Activated naive CD4-positive, alpha-beta T cell treated with anti-CD3 and anti-CD28 coated beads, Interleukin-2, amount 50 U/mL, for 72 hours (primary cell): ENCODE measurements at regions not wholly inside any gene's neighbourhood (a gene's known extent, or its start where the extent isn't known, plus 50 kb on each side); places are given as distances from the start of the nearest gene placed in this dataset.

ENCODE experiments used
- ATAC-seq, 2 donors: fragments of 150-1000 bp; cut with Tn5 transposase; 2 replicates each; pipeline ENCODE4 v1.10.0; 2021; ENCODE audit warnings: mild to moderate bottlenecking in 2 of 2, moderate library complexity in 2 of 2
- DNase-seq, 2 donors: peaks; one replicate each; pipeline ENCODE4 v3.0.0; 2021 to 2022; ENCODE audit warnings: low spot score in 2 of 2
- H3K27ac Mint-ChIP-seq, 2 donors: one replicate each; pipeline ENCODE4 v1.8.0; 2022; ENCODE audit warnings: mild to moderate bottlenecking in 2 of 2, mixed read lengths in 2 of 2
- H3K36me3 Mint-ChIP-seq, 2 donors: one replicate each; pipeline ENCODE4 v1.8.0; 2022; ENCODE audit warnings: mixed read lengths in 2 of 2
- H3K9me3 Mint-ChIP-seq, 2 donors: one replicate each; pipeline ENCODE4 v1.8.0; 2022; ENCODE audit warnings: mixed read lengths in 2 of 2

GRCh38 chr6:113289166-113289565, 568.0 kb upstream of the MARCKS start:
- Mint-ChIP-seq H3K27ac (no peak overlapping the region), H3K9me3 (peaks cover 4 to 13% of the 10 kb centered on the region in 2 donors), H3K36me3 (no peaks in the 10 kb centered on the region)
- DNase-seq (no peak), ATAC-seq (no peak)

GRCh38 chr6:113290684-113291083, 566.5 kb upstream of the MARCKS start:
- Mint-ChIP-seq H3K27ac (no peak overlapping the region), H3K9me3 (peaks cover 3 to 10% of the 10 kb centered on the region in 2 donors), H3K36me3 (no peaks in the 10 kb centered on the region)
- ATAC-seq (no peak), DNase-seq (no peak)

DNA sequence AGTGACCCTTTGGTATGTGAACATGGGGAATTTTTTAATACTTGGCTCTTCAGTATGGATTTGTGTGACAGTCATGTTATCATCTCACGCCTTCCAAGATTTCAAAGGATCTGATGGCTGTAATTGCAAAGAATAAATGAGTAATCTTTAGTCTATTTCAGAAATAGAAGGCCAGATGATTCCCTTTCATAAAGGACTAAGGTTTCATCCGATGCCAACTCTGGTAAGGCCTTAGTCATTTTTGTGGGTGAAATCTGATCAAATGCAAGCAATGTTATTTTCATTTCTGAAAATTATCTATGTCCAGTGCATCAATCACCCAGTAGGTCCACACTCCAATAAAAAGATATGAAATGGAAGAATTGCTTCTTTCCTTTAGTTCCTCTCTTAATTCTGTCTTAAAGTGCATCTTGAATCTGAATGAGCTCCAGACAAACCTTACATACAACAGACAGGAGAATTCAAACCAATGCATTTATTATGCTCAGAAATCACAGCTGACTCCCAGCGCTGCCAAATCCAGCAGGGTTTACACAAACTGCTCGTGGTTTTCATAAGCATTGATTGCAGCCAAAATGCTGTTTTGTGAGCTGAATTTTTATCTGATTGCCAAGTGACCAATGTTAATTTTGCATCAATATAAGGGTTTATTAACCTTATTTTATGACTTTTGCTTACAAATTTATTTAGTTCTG, 565.2 kb upstream of the MARCKS start:
- ATAC-seq (no peak), DNase-seq (no peak)
- Mint-ChIP-seq H3K9me3 (peaks cover 0 to 2% of the 10 kb centered on the region in 2 donors), H3K27ac (no peak overlapping the region), H3K36me3 (no peaks in the 10 kb centered on the region)

DNA sequence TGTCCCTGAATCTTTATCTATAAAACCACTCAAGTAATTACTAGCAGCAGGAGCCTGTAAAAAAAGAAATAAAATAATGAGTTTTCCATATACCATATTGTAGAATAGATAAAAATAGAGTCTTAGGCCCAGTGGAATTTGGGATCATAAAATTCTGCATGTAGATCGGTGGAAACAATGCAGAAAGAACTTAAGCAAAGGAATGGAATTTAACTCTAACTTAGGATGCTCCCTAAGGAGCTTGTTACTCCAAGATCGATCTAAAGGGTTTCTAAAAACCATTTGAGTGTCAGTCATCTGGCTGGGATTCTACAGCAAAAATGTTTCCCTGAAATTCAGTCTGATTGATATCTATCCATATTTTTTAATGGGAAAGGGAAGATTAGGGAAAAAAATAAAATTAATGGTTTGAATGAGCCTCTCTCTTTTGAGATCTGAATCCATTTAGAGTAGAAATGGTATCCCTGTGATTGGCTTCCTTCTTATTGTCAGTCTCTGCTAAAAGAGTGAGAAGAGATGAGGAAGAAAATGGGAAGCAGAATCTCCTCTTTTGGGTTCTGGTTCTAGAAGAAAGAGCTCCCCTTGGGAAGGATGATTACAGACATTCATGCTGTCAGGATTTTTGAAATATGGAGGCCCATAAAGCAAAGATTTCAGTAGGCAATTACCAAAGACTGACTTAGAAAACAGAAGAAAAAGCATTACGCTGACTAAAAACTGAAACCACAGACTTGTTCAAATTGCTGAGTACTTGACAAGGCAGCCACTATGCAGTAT, 564.3 kb upstream of the MARCKS start:
- DNase-seq = no peak
- H3K36me3 Mint-ChIP-seq = no peaks in the 10 kb centered on the region
- no peaks in the 10 kb centered on the region for H3K9me3 Mint-ChIP-seq
- ATAC-seq = no peak
- H3K27ac Mint-ChIP-seq = no peak overlapping the region

GRCh38 chr6:113293423-113293740, 563.8 kb upstream of the MARCKS start:
- no peak for DNase-seq
- ATAC-seq = no peak
- H3K36me3 Mint-ChIP-seq = no peaks in the 10 kb centered on the region
- no peak overlapping the region for H3K27ac Mint-ChIP-seq
- no peaks in the 10 kb centered on the region for H3K9me3 Mint-ChIP-seq

- no peak overlapping the region for H3K27ac Mint-ChIP-seq
- peaks cover 4 to 5% of the 10 kb centered on the region in 2 donors for H3K9me3 Mint-ChIP-seq
Observed at GRCh38 chr6:113299531-113299930, 557.6 kb upstream of the MARCKS start.

DNA sequence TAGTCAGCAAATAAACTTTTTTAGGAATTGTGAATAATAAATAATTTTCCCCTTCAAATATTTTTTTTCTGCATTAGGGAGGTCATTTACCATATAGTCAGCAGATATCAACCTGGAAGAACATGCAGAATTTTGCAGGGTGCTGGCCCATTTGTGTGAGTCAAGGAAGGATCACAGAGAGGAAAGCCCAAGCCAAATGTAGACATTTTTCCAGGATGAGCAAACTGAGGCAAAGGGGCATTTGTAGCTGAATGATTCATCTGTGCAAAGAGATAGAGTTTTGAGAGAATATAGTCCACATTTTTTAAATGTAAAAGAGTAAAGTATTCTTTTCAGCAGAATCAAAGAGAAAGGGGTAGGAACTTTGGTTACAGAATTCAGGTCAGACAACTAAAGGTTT, 555.5 kb upstream of the MARCKS start:
- no peak for DNase-seq
- no peak overlapping the region for H3K27ac Mint-ChIP-seq
- no peak for ATAC-seq
- peaks cover 4 to 5% of the 10 kb centered on the region in 2 donors for H3K9me3 Mint-ChIP-seq
- no peaks in the 10 kb centered on the region for H3K36me3 Mint-ChIP-seq

More at GRCh38 chr6:113299531-113299930, 557.6 kb upstream of the MARCKS start:
- H3K36me3 Mint-ChIP-seq = no peaks in the 10 kb centered on the region
- no peak for DNase-seq
- ATAC-seq = no peak

DNA sequence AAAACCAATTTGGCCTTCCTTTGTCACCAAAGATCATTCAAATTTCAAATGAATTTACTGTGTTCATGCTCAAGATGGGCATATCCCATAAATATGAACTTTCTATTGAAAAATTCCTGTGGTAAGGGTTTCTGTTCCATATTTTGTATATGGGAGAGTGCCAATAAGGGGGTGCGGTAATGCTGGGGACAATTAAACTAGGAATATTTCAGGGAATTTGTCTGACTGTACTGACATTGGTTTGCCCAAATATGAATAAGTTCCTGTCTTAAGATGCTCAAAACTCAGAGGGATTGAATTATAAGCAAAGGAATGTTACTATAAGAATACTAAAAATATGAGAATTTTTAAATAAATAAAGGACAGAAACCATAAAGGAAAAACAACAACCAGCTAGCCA, 553.0 kb upstream of the MARCKS start:
- Mint-ChIP-seq H3K9me3 (peaks cover 4 to 5% of the 10 kb centered on the region in 2 donors), H3K27ac (no peak overlapping the region), H3K36me3 (no peaks in the 10 kb centered on the region)
- ATAC-seq (no peak), DNase-seq (no peak)

- ATAC-seq = peak; percentile 44 to 76
- peaks cover 0 to 2% of the 10 kb centered on the region in 2 donors for H3K9me3 Mint-ChIP-seq
- DNase-seq = peak in 1 of 2 donors; percentile 39
- no peaks in the 10 kb centered on the region for H3K36me3 Mint-ChIP-seq
- no peak overlapping the region for H3K27ac Mint-ChIP-seq
Observed at GRCh38 chr6:113306552-113307145, 550.5 kb upstream of the MARCKS start.

DNA sequence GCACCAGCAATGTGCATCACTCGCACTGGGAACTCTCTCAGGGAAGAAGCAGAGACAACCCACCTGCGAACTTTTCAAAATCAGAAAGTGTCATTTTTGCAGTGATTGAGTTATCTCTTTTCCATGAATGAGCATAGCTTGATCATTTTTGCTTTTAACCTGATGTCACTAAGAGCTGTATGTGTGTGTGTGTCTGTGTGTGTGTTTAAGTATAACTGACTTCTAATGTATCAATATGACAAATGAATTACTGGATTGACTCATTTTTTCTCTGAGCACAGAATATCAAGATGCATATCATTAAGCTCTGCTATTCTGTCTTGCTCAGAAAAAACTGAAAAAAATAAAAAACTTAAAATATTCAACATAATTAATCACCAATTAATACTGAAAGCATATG, 548.9 kb upstream of the MARCKS start:
- DNase-seq = no peak
- Mint-ChIP-seq H3K36me3 (no peaks in the 10 kb centered on the region), H3K9me3 (no peaks in the 10 kb centered on the region), H3K27ac (no peak overlapping the region)
- no peak for ATAC-seq

DNA sequence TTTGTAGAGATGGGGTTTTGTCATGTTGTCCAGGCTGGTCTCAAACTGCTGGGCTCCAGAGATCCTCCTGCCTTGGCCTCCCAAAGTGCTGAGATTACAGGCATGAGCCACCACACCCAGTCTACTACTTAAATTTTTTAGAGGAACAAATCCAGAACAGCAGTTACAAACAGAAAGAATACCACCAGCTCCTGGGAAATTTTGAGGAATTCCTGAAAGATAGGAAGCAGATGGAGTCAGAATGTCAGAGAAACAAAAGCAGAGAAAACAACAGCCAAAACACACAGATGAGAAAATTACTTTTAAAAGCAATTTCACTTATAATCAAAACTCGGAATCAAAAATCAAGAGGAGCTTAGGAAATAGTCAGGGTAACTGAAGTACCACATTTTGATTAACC, 543.3 kb upstream of the MARCKS start:
- no peaks in the 10 kb centered on the region for H3K9me3 Mint-ChIP-seq
- no peak for DNase-seq
- peak overlapping the region in 1 of 2 donors; percentile 57 for H3K27ac Mint-ChIP-seq
- no peaks in the 10 kb centered on the region for H3K36me3 Mint-ChIP-seq
- ATAC-seq = no peak

- DNase-seq (no peak), ATAC-seq (no peak)
- no peak overlapping the region for H3K27ac Mint-ChIP-seq
- H3K36me3 Mint-ChIP-seq = no peaks in the 10 kb centered on the region
- H3K9me3 Mint-ChIP-seq = no peaks in the 10 kb centered on the region
Observed at GRCh38 chr6:113315165-113315564, 542.0 kb upstream of the MARCKS start.

- H3K36me3 Mint-ChIP-seq = peaks cover 0 to 6% of the 10 kb centered on the region in 2 donors
- DNase-seq = no peak
- H3K9me3 Mint-ChIP-seq = peaks cover 0 to 4% of the 10 kb centered on the region in 2 donors
- no peak for ATAC-seq
- no peak overlapping the region for H3K27ac Mint-ChIP-seq
Observed at GRCh38 chr6:113315879-113316278, 541.3 kb upstream of the MARCKS start.

- peaks cover 0 to 6% of the 10 kb centered on the region in 2 donors for H3K36me3 Mint-ChIP-seq
- ATAC-seq = no peak
- no peak for DNase-seq
- H3K27ac Mint-ChIP-seq = no peak overlapping the region
- H3K9me3 Mint-ChIP-seq = peaks cover 0 to 8% of the 10 kb centered on the region in 2 donors
Observed at GRCh38 chr6:113317442-113317841, 539.7 kb upstream of the MARCKS start.

- no peak for ATAC-seq
- Mint-ChIP-seq H3K36me3 (peaks cover 0 to 6% of the 10 kb centered on the region in 2 donors), H3K27ac (no peak overlapping the region), H3K9me3 (peaks cover 0 to 8% of the 10 kb centered on the region in 2 donors)
- no peak for DNase-seq
Observed at GRCh38 chr6:113317891-113318574, 539.1 kb upstream of the MARCKS start.

- no peak overlapping the region for H3K27ac Mint-ChIP-seq
- H3K36me3 Mint-ChIP-seq = peaks cover 0 to 6% of the 10 kb centered on the region in 2 donors
- no peak for DNase-seq
- peaks cover 0 to 8% of the 10 kb centered on the region in 2 donors for H3K9me3 Mint-ChIP-seq
- no peak for ATAC-seq
Observed at GRCh38 chr6:113318575-113318917, 538.6 kb upstream of the MARCKS start.

GRCh38 chr6:113320653-113321052, 536.5 kb upstream of the MARCKS start:
- Mint-ChIP-seq H3K36me3 (peaks cover 0 to 6% of the 10 kb centered on the region in 2 donors), H3K9me3 (peaks cover 0 to 8% of the 10 kb centered on the region in 2 donors), H3K27ac (no peak overlapping the region)
- ATAC-seq = no peak
- DNase-seq = no peak
